ENCODE measurements at regions not wholly inside any gene's neighbourhood (a gene's known extent, or its start where the extent isn't known, plus 50 kb on each side); places are given as distances from the start of the nearest gene placed in this dataset.

- TF ChIP-seq CTCF (IDR thresholded peaks at IDR 0.05) (no peak), POLR2A (IDR thresholded peaks at IDR 0.05) (no peak)
Measured at GRCh38 chr3:86624192-86624591, 366.8 kb downstream of the VGLL3 start.
